Esophagus muscularis mucosa (tissue), 4 donors: ENCODE measurements at regions not wholly inside any gene's neighbourhood (a gene's known extent, or its start where the extent isn't known, plus 50 kb on each side); places are given as distances from the start of the nearest gene placed in this dataset.
"Not testable (repeated sequence)": the region's sequence is repeated elsewhere in the genome, so short reads cannot be mapped to it uniquely, and the experiment has no call there.

Experiments
- DNase-seq: peaks from one replicate; pipeline ENCODE4 v3.0.0-alpha.2; 2017; ENCODE audit errors: extremely low spot score
- H3K27ac ChIP-seq, 4 donors: fragments of 200-600 bp; sonication (generic); replicated peaks in 1 of 4; 1 replicate in 3 of 4; 2 replicates in 1 of 4; pipeline ENCODE4 v1.5.1; 2016 to 2019; ENCODE audit warnings: mild to moderate bottlenecking in 1 of 4
- H3K27me3 ChIP-seq, 4 donors: fragments of 200-600 bp; sonication (generic); one replicate each; pipeline versions ENCODE4 v1.5.1 to v1.6.0; 2016 to 2019
- H3K36me3 ChIP-seq, 4 donors: fragments of 200-600 bp; sonication (generic); one replicate each; pipeline ENCODE4 v1.5.1; 2016 to 2019
- H3K4me1 ChIP-seq, 4 donors: fragments of 200-600 bp; sonication (generic); one replicate each; pipeline ENCODE4 v1.5.1; 2016 to 2019
- H3K4me3 ChIP-seq, 4 donors: fragments of 200-600 bp; sonication (generic); 1 replicate in 2 of 4; 2 replicates in 2 of 4; pipeline ENCODE4 v1.5.1; 2016 to 2019; ENCODE audit warnings: mild to moderate bottlenecking in 4 of 4, moderate library complexity in 1 of 4
- H3K9me3 ChIP-seq, 4 donors: fragments of 200-600 bp; sonication (generic); 1 replicate in 3 of 4; 2 replicates in 1 of 4; pipeline ENCODE4 v1.5.1; 2016 to 2019
- WGBS: methylation state at CpG from one replicate; pipeline ENCODE4 v1.1.5; 2018; 5-methylcytosine and 5-hydroxymethylcytosine counted together
- intact Hi-C: fragments of 100-400 bp; cut with DNase I; formaldehyde crosslinking; loops from one replicate; pipeline ENCODE4 v1.15.1; 2023

DNA sequence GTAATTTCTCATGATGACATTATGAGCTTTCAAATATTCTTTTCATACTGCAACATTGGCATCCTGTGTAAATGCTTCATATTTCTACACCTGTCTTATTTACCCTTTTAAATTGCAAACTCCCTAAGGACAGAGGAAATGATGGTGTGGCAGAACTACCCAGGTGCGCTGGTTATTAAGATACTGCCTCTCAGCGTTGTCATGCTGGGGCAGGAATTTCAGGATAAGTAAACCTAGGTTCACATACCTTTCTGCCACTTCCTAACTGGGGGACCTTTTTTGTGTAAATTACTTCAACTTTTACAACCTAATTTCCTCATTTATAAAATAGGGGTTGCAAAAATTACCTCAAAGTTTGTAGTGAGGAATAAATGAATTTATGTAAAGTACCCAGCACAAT lies 137.7 kb upstream of the NBPF26 start:
- H3K36me3 ChIP-seq, H3K27ac ChIP-seq, H3K27me3 ChIP-seq, H3K9me3 ChIP-seq, intact Hi-C loops, H3K4me1 ChIP-seq, H3K4me3 ChIP-seq, DNase-seq: not testable (repeated sequence)
- WGBS, result no CpG with 5 or more reads among the region's 2 CpGs

GRCh38 chr1:120588811-120589210 lies 134.9 kb upstream of the NBPF26 start:
- H3K27me3 ChIP-seq, H3K4me1 ChIP-seq, H3K9me3 ChIP-seq, H3K4me3 ChIP-seq, H3K36me3 ChIP-seq, H3K27ac ChIP-seq, DNase-seq, intact Hi-C loops: not testable (repeated sequence)
- WGBS, result no CpG with 5 or more reads among the region's 1 CpG

DNA sequence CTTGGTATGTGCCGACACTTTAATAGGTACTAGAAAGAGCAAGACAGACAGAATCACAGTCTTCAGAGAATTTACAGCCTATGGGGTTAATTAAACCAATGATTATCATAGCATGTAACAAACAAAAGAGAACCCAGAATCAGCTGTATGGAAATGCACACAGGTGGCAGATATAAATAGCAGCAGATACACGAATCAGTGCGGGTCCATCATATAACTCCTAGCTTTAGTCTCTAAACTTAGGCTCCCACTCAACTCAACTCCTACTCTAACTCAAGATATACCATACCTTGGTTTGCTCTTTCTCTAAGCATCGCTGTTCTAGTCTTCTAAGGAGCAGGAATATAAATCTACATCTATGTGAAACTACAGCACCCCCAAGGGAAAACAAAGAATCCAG lies 132.0 kb upstream of the NBPF26 start:
- DNase-seq, H3K9me3 ChIP-seq, H3K4me3 ChIP-seq, H3K4me1 ChIP-seq, intact Hi-C loops, H3K27me3 ChIP-seq, H3K36me3 ChIP-seq: not testable (repeated sequence)
- 71% methylated on average over 3 of the region's 4 CpGs for WGBS
- peak overlapping the region in 1 of 4 donors; percentile 23 for H3K27ac ChIP-seq

GRCh38 chr1:120592943-120593342 lies 130.8 kb upstream of the NBPF26 start:
- H3K36me3 ChIP-seq, intact Hi-C loops, H3K4me3 ChIP-seq, DNase-seq, H3K27me3 ChIP-seq, H3K9me3 ChIP-seq, H3K27ac ChIP-seq, H3K4me1 ChIP-seq: not testable (repeated sequence)
- no CpG with 5 or more reads among the region's 3 CpGs for WGBS

- DNase-seq, H3K4me3 ChIP-seq, H3K27me3 ChIP-seq, H3K4me1 ChIP-seq, H3K27ac ChIP-seq, H3K9me3 ChIP-seq, intact Hi-C loops, H3K36me3 ChIP-seq: not testable (repeated sequence)
- no CpG with 5 or more reads among the region's 2 CpGs for WGBS
Observed at GRCh38 chr1:120593648-120594047, 130.1 kb upstream of the NBPF26 start.

DNA sequence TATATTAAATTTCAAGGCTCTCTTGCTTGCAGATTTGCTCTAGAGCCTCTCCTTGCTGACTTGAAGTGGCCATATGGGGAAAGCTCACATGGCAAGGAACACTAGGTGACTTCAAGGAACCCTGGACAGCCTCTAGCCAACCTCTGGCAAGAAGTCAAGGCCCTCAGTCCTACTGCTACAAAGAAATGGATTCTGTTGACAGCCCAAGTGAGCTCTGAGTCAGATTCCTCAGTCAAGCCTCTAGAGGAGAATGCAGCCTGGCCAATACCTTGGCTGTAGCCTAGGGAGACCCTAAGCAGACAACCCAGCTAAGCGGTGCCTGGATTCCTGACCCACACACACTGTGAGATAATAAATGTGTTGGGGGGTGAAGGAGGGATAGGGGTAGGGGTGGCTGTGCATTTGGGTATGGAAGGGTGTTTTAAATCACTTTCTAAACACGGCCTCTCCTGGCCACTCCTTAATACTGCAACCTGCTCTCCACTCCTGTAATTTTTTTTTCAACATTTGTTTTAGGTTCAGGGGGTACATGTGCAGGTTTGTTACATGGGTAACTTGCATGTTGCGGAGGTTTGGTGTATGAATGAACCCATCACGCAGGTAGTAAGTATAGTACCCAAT lies 125.3 kb upstream of the NBPF26 start:
- H3K36me3 ChIP-seq, H3K27ac ChIP-seq, H3K4me3 ChIP-seq, intact Hi-C loops, H3K27me3 ChIP-seq, DNase-seq, H3K4me1 ChIP-seq, H3K9me3 ChIP-seq: not testable (repeated sequence)
- WGBS, result 67% methylated on average over 2 of the region's 4 CpGs

DNA sequence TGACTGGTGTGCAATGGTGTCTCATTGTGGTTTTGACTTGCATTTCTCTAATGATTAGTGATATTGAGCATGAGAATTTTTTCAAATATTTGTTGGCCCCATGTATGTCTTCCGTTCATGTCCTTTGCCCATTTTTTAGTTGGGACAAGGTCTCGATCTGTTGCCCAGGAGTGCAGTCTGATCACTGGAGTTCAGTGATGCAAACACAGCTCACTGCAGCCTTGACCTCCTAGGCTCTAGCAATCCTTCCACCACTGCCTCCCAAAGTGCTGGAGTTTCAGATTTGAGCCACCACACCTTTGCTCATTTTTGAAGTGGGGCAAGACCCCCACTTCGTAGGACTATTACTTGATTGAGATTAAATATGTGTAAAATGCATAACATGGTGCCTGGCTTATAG lies 124.2 kb upstream of the NBPF26 start:
- H3K36me3 ChIP-seq, H3K4me1 ChIP-seq, DNase-seq, H3K4me3 ChIP-seq, H3K27ac ChIP-seq, intact Hi-C loops, H3K27me3 ChIP-seq, H3K9me3 ChIP-seq: not testable (repeated sequence)
- no CpG with 5 or more reads among the region's 3 CpGs for WGBS

DNA sequence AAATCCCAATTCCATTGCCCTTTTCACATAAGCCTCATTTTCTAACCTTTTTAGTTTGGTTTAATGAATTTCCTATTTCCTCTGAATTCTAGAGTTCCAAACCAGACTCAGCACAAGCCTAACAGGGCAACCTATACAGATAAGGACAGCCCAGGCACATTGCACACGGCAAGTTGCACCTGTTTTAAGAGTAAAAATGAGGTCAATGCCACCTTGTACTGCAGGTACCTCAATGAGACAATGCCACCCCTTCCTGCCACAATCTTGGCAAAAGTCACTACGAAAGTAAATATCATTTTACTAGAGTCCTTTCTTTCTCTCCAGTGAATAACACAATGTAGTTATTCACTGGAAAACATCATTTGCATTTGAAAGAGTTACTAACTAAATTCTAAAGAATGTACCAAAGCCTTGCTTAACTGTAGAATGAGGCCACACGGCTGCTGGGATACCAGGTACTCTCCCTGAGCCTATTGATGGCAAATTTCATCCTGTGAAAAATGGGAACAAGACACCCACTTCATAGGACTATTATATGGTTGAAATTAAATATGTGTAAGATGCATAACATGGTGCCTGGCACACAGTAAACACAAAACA lies 123.2 kb upstream of the NBPF26 start:
- H3K4me1 ChIP-seq, H3K36me3 ChIP-seq, intact Hi-C loops, H3K27ac ChIP-seq, H3K27me3 ChIP-seq, H3K9me3 ChIP-seq, H3K4me3 ChIP-seq, DNase-seq: not testable (repeated sequence)
- WGBS, result no CpG with 5 or more reads among the region's 3 CpGs

GRCh38 chr1:120607882-120608281 lies 115.9 kb upstream of the NBPF26 start:
- H3K4me3 ChIP-seq, H3K36me3 ChIP-seq, H3K27me3 ChIP-seq, H3K9me3 ChIP-seq, H3K4me1 ChIP-seq, DNase-seq, H3K27ac ChIP-seq, intact Hi-C loops: not testable (repeated sequence)
- WGBS, result no CpG with 5 or more reads among the region's 3 CpGs

DNA sequence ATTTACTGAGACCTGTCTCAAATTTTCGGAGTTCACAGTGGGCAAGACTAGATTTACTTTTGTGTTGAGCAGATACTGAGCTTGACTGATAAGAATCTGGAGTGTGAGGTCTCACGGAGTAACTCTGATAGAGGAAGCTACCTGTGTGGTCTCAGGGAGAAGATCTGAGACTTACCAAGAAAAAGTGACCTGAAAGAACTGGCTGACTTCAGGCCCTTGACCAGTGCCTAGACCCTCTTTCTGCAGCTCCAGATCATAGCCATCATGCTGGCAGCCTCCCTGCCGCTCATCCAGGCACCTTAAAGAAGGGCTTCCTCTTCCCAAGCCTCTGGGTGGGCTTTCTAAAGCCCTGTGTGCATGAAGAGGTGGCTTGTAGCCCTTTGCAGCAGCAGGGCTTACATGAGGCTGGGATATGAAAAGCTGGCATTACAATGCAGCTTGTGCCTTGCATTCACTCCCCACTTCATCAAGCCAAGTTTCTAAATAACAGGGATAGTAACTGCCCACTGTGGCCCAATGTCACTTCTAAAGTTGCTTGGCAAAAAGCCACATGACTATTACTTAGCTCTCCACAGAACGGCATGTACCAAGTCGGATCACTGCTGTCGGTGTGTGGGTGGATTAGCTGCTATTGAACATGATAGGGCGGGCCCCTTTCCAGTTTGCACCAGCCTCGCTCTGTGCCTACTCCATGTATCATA lies 115.3 kb upstream of the NBPF26 start:
- H3K9me3 ChIP-seq, H3K4me3 ChIP-seq, intact Hi-C loops, H3K36me3 ChIP-seq, H3K27ac ChIP-seq, DNase-seq, H3K27me3 ChIP-seq, H3K4me1 ChIP-seq: not testable (repeated sequence)
- WGBS, result no CpG with 5 or more reads among the region's 8 CpGs

DNA sequence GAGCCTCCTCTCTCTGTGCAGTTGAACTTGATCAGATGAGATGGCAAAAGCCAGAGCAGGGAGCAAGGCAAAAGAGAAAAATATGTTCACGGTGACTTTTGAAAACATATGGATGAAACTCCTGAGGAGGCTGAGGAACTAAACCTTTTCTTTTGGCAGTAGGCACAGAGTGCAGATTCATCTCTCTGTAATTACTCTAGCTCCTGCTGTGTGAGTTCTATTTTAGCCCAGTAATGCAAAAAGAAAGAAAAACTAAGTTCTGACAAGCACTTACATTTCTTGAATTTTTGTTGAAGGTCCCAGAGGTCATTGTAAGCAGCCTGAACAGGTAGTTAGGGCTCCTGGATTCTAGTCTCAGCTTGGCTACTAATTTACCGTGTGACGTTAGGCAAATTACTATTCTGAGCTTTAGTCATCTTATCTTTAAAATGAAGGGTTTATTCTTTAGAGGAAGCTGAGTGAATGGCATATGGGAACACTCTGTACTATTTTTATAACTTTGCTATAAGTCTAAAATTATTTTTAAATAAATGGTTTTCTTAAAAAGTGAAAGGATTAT lies 114.7 kb upstream of the NBPF26 start:
- H3K27me3 ChIP-seq, intact Hi-C loops, H3K4me3 ChIP-seq, H3K27ac ChIP-seq, H3K4me1 ChIP-seq, DNase-seq, H3K36me3 ChIP-seq, H3K9me3 ChIP-seq: not testable (repeated sequence)
- no CpG with 5 or more reads among the region's 3 CpGs for WGBS

GRCh38 chr1:120609834-120610233 lies 113.9 kb upstream of the NBPF26 start:
- no CpG with 5 or more reads among the region's 6 CpGs for WGBS
- DNase-seq, intact Hi-C loops, H3K4me1 ChIP-seq, H3K36me3 ChIP-seq, H3K9me3 ChIP-seq, H3K4me3 ChIP-seq, H3K27ac ChIP-seq, H3K27me3 ChIP-seq: not testable (repeated sequence)
